Activated CD8-positive, alpha-beta T cell treated with anti-CD3 and anti-CD28 coated beads for 36 hours (primary cell): ENCODE measurements at regions not wholly inside any gene's neighbourhood (a gene's known extent, or its start where the extent isn't known, plus 50 kb on each side); places are given as distances from the start of the nearest gene placed in this dataset.

Source experiments
- ATAC-seq: fragments of 200-7000 bp; cut with Tn5 transposase; one replicate; pipeline ENCODE4 v1.10.0; 2021; ENCODE audit warnings: mild to moderate bottlenecking, moderate library complexity
- CTCF ChIA-PET: fragments of 350-600 bp; sonication (Branson Sonifier 250); formaldehyde crosslinking; loops from one replicate; lab custom pipeline; 2021; ENCODE audit warnings: antibody characterized with exemption; lab: Charles Lee
- POLR2A ChIA-PET: fragments of 350-600 bp; sonication (Branson Sonifier 250); formaldehyde crosslinking; loops from one replicate; lab custom pipeline; 2021; ENCODE audit warnings: antibody characterized with exemption; lab: Charles Lee
- DNase-seq: peaks from one replicate; pipeline ENCODE4 v3.0.0-alpha.2; 2020
- H3K27ac Mint-ChIP-seq: one replicate; pipeline ENCODE4 v1.8.0; 2021; ENCODE audit warnings: mild to moderate bottlenecking, mixed read lengths
- H3K27me3 Mint-ChIP-seq: one replicate; pipeline ENCODE4 v1.8.0; 2021; ENCODE audit warnings: mixed read lengths
- H3K36me3 Mint-ChIP-seq: one replicate; pipeline ENCODE4 v1.8.0; 2021; ENCODE audit warnings: low read depth, mixed read lengths
- H3K4me1 Mint-ChIP-seq: one replicate; pipeline ENCODE4 v1.8.0; 2021; ENCODE audit warnings: low read depth, mixed read lengths
- H3K4me3 Mint-ChIP-seq: one replicate; pipeline ENCODE4 v1.8.0; 2021; ENCODE audit warnings: mild to moderate bottlenecking, moderate library complexity, mixed read lengths
- H3K9me3 Mint-ChIP-seq: one replicate; pipeline ENCODE4 v1.8.0; 2021; ENCODE audit warnings: mixed read lengths
- intact Hi-C: fragments of 100-400 bp; cut with micrococcal nuclease; formaldehyde crosslinking; loops from one replicate; pipeline ENCODE4 v1.10.0; 2022
- TF ChIP-seq, protein P1 (sequence below): fragments of 200-600 bp; IDR thresholded peaks from one replicate; pipeline ENCODE4 v1.8.0; 2022; ENCODE audit warnings: antibody characterized with exemption, mild to moderate bottlenecking

DNA sequence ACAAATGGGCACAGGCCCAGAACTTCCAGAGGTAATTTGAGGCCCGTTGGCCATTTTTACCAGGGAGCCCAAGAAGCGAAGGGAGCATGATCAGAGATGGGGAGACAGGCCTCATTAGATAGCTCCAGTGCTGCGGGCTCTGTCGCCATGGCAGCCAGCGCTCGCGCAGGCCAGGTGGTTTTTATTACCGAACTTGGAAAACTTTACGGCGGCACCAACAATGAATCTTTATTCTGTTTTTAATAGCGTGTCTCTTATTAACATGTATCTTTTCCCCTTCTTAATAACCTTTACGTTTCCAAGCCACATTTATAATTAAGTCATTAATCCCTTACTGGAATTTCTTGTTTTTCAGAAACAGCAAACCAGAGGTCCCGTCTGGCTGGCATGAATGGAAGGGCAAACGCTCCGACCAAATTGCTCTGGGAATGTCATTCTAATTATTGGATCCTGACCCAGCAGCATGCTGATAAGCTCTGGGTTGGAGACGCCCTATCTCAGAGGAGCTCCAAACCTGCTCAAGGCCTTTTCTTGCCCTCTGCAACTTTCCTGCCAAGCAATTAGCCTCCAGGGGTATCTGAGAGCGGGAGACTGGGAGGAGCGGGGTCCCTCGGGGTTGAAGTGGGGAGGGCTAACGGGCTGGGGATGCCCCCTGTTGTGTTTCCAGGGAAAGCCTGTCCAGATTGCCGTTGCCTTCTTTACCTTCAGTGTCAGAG, 256.4 kb downstream of the TLE3 start:
- no peak overlapping the region for H3K4me3 Mint-ChIP-seq
- ATAC-seq (no peak), DNase-seq (no peak)
- TF ChIP-seq, protein P1, sequence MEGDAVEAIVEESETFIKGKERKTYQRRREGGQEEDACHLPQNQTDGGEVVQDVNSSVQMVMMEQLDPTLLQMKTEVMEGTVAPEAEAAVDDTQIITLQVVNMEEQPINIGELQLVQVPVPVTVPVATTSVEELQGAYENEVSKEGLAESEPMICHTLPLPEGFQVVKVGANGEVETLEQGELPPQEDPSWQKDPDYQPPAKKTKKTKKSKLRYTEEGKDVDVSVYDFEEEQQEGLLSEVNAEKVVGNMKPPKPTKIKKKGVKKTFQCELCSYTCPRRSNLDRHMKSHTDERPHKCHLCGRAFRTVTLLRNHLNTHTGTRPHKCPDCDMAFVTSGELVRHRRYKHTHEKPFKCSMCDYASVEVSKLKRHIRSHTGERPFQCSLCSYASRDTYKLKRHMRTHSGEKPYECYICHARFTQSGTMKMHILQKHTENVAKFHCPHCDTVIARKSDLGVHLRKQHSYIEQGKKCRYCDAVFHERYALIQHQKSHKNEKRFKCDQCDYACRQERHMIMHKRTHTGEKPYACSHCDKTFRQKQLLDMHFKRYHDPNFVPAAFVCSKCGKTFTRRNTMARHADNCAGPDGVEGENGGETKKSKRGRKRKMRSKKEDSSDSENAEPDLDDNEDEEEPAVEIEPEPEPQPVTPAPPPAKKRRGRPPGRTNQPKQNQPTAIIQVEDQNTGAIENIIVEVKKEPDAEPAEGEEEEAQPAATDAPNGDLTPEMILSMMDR, result no peak
- ChIA-PET POLR2A (no interaction called here), CTCF (interaction anchor here (1.1 kb wide), 1 partner anchor 13 kb away, joined by 3 read pairs; no protein-coding TSS in a partner anchor)
- H3K36me3 Mint-ChIP-seq, result no peaks in the 10 kb centered on the region
- peaks cover 1% of the 10 kb centered on the region for H3K27me3 Mint-ChIP-seq
- H3K27ac Mint-ChIP-seq, result no peak overlapping the region
- H3K9me3 Mint-ChIP-seq, result no peaks in the 10 kb centered on the region
- intact Hi-C loops, result no loop called here
- no peaks in the 10 kb centered on the region for H3K4me1 Mint-ChIP-seq

DNA sequence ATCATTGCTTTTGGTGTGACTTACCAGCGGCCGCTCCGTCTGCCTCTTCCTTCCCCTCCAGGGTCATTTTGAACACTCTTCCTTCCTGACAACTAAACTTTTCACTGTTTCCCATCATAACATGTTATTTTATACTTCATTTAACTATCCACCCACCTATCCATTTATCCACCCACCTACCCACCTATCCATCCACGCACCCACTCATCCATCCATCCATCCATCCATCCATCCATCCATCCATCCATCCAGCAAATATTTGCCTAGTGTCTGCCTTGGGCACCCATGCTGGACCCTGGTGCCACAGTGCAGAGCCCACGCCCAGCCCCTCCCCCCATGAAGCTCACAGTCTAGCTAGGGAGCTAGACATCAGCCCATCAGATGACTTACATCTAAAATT, 254.9 kb downstream of the TLE3 start:
- TF ChIP-seq, protein P1, result no peak
- DNase-seq (no peak), ATAC-seq (no peak)
- H3K4me1 Mint-ChIP-seq, result no peaks in the 10 kb centered on the region
- H3K4me3 Mint-ChIP-seq, result no peak overlapping the region
- CTCF ChIA-PET, result no interaction called here
- no peaks in the 10 kb centered on the region for H3K9me3 Mint-ChIP-seq
- H3K36me3 Mint-ChIP-seq, result no peaks in the 10 kb centered on the region
- H3K27me3 Mint-ChIP-seq, result peaks cover 3% of the 10 kb centered on the region
- intact Hi-C loops, result no loop called here
- no peak overlapping the region for H3K27ac Mint-ChIP-seq
- POLR2A ChIA-PET, result no interaction called here

DNA sequence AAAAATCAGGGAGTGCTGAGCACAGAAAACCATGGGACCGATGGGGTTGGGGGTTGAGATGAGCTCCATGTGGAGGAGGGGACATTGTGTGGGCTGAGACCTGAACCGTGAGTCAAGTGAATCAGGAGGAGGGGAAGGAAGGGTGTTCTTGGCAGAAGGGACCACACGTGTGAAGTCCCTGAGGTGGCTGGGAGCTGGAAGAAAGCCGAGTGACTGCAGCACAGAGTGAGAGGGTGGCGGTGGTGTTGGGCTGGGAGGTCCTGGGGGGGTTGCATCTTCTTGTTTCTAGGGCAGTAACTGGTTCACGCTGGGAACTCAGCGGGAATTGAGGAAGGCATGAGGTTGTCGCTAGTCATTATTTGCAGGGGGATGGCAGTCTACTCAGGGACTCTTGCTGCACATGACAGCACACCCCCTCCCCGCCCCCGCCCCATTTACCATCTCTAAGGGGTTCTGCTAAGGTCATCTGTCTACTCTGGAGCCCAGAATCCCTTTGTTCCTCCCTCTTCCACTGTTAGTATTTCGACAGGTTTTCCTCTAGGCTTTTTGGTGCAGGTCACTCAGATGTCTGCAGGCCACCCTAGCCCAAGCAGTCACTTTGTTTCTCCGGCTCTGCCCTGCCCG, 254.3 kb downstream of the TLE3 start:
- ChIA-PET CTCF (no interaction called here), POLR2A (no interaction called here)
- no peak overlapping the region for H3K27ac Mint-ChIP-seq
- DNase-seq (no peak), ATAC-seq (no peak)
- intact Hi-C loops, result no loop called here
- H3K9me3 Mint-ChIP-seq, result no peaks in the 10 kb centered on the region
- no peak overlapping the region for H3K4me3 Mint-ChIP-seq
- peaks cover 3% of the 10 kb centered on the region for H3K27me3 Mint-ChIP-seq
- TF ChIP-seq, protein P1, result no peak
- no peaks in the 10 kb centered on the region for H3K4me1 Mint-ChIP-seq
- H3K36me3 Mint-ChIP-seq, result no peaks in the 10 kb centered on the region

DNA sequence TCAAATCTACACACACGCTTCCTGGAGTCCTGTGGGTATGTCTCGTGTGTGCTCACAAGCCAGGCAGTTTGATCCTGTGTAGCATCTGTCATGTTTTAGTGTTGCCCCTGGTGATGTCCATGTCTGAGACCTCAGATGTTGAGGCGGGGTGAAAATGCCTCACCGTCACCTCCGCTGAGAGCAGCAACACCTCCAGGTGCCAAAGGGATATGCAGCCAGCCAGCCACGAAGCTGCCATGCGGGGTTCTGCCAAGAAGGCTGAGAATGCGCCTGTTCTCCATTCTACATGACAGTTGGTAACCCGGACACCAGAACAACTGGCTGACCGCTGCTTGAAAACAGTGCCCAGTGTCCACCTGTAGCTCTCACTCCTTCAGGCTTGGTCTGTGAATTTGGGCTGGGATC, 253.8 kb downstream of the TLE3 start:
- intact Hi-C loops, result no loop called here
- Mint-ChIP-seq H3K27me3 (peaks cover 3% of the 10 kb centered on the region), H3K4me1 (no peaks in the 10 kb centered on the region), H3K36me3 (no peaks in the 10 kb centered on the region), H3K9me3 (no peaks in the 10 kb centered on the region), H3K4me3 (no peak overlapping the region), H3K27ac (no peak overlapping the region)
- TF ChIP-seq, protein P1, result no peak
- no peak for DNase-seq
- ChIA-PET CTCF (no interaction called here), POLR2A (interaction anchor here (1.1 kb wide), 1 partner anchor 88 kb away, joined by 3 read pairs; no protein-coding TSS in a partner anchor)
- ATAC-seq, result no peak

DNA sequence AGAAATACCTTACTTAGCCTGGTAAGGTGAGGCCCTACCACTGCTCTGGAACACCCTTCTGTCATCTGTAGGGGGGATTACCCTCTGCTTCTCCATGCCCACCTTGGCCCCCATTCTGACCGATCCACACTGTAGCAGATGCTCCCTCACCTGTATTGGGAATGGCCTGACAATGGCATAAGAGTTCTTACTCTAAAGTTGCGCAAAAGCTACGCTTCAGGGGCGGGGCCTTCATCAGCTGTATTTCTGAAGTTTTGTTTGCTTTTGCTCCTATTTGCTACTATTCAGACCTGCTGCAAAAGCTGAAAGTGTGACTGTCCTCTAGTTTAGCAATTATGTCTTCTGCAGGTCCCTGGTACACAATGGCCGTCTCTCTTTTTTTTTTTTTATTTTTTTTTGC, 252.6 kb downstream of the TLE3 start:
- H3K9me3 Mint-ChIP-seq, result no peaks in the 10 kb centered on the region
- H3K36me3 Mint-ChIP-seq, result no peaks in the 10 kb centered on the region
- H3K4me3 Mint-ChIP-seq, result no peak overlapping the region
- intact Hi-C loops, result no loop called here
- H3K27ac Mint-ChIP-seq, result no peak overlapping the region
- H3K4me1 Mint-ChIP-seq, result no peaks in the 10 kb centered on the region
- ATAC-seq (no peak), DNase-seq (no peak)
- TF ChIP-seq, protein P1, result no peak
- ChIA-PET POLR2A (interaction anchor here (1.1 kb wide), 1 partner anchor 90 kb away, joined by 3 read pairs; no protein-coding TSS in a partner anchor), CTCF (no interaction called here)
- H3K27me3 Mint-ChIP-seq, result peaks cover 3% of the 10 kb centered on the region
